SH-SY5Y (cell line): ENCODE measurements at regions not wholly inside any gene's neighbourhood (a gene's known extent, or its start where the extent isn't known, plus 50 kb on each side); places are given as distances from the start of the nearest gene placed in this dataset.

Experiments used
- GATA2 ChIP-seq: IDR thresholded peaks from 2 replicates; pipeline ENCODE4 v1.6.1; 2011; ENCODE audit warnings: mild to moderate bottlenecking, low read depth, low read length
- GATA3 ChIP-seq: IDR thresholded peaks from 2 replicates; pipeline ENCODE4 v1.6.1; 2011; ENCODE audit warnings: low read depth, mild to moderate bottlenecking, low read length, moderate library complexity

GRCh38 chr4:184879271-184879670, 53.5 kb upstream of the ACSL1 start:
- peak; percentile 79 for TF ChIP-seq GATA3
- peak; percentile 91 for TF ChIP-seq GATA2

DNA sequence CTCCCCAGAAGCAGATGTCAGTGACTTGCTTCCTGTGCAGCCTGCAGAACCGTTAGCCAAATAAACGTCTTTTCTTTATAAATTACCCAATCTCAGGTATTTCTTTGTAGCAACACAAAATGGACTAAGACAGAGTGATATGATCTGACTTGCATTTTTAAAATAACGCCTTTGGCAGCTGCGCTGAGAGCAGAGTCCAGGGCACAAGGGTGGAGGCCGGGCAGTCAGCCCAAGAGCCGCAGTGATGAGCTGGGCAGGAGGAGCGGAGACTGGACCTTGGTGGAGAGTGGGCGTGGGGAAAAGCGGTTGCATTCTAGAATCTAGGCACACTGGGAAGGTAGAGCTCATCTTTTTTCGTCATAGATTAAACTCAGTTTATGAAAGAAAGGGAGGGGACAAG, 56.5 kb upstream of the ACSL1 start:
- TF ChIP-seq GATA3 = no peak
- TF ChIP-seq GATA2 = no peak

DNA sequence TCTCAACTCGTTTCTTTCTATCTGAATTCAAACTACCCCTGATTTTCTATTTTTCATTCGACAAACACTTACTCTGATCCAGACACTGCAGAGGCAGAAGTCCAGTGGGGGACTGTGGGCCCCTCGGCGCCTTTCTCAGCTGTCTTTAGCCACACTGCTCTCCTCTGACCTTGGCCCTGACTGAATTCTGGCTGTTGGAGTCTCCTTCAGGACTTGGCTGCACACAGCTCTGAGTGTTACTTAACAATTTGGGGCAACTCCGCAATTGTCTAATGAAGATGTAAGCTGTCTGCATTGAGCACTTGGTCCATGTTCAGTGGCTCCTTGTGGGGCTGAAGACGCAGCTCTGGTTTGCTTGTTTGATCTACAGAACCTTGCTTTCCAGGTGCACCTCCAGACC, 57.3 kb upstream of the ACSL1 start:
- TF ChIP-seq GATA2 = no peak
- TF ChIP-seq GATA3 = no peak

DNA sequence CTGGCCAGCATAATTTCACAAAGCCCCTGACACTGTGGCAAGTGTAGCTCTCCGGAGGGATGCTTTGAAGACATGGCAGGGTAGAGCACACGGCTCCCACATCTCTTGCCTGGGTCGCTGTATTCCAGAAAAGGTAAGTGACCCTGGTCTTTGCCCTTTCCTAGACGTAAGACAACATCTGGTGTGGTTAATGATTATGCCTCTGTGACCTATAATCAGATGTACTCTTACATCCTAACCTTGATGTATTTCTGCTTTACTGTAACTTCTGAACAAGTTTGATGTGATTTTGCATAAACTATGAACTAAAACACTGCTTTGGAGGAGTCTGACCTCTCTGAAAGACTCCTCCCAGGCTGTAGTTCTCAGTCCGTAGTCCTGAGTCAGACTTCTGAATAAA, 59.1 kb upstream of the ACSL1 start:
- TF ChIP-seq GATA3 = no peak
- no peak for TF ChIP-seq GATA2

GRCh38 chr4:184885602-184886001, 59.8 kb upstream of the ACSL1 start:
- TF ChIP-seq GATA3 (no peak), GATA2 (no peak)

DNA sequence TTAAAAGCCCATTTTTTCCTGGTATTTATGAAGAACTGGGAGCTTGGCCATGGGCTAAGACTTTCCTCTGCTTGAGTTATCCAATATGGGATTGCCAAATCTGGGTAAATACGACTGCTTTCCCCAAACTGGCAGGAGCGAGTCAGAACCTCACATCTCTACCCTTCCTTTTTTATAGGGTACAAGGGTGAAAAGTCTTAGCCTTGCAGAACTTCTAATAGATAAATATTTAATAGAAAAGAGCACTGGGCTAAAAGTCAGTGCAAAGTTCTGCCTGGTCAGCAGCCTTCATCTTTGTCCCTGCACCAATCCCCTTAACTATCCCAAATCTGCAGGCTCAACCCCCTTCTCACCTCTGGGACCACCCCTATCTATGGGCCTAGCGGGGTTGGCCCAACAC, 61.6 kb upstream of the ACSL1 start:
- TF ChIP-seq GATA3 (no peak), GATA2 (no peak)

GRCh38 chr4:184887947-184888346, 62.2 kb upstream of the ACSL1 start:
- TF ChIP-seq GATA3 (no peak), GATA2 (no peak)

DNA sequence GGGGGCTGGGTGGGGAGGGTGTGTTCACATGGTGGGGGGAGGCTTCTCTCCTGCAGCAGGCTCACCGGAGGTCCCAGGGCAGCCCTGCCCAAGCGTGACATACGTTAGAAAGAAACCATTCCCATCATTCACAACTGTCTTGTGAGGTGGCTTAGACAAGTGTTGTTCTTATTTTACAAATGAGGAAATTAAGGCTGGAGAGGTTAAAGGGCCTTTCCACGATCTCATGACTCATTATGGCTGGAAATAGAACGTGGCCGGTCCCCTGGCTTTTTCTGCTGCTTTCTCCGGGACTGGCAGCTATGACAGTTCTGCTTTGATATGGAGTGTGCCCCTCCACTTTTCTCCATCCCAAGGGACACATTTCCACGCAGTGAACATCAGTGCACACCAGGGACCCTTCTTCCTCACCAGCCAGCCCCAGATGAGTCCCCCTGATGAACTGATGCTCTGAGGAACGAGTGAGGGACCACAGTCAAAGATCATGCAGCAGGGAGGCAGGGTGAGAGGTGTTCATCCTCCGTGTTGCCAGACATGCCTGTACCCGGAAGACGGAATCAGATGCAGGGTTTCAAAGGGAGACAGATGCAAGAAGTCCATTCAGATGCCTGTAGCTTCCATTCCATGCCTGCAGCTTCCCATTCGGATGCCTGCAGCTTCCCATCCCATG, 64.0 kb upstream of the ACSL1 start:
- TF ChIP-seq GATA3 = no peak
- TF ChIP-seq GATA2 = no peak

- TF ChIP-seq GATA2 (no peak; the same call in 1 of the 2 replicates), GATA3 (0 out of 2 replicates have a peak, but pooled peaks have one; percentile 30)
These were observed 64.7 kb upstream of the ACSL1 start for GRCh38 chr4:184890499-184890898.

- TF ChIP-seq GATA3 = no peak
- no peak for TF ChIP-seq GATA2
These were observed 66.1 kb upstream of the ACSL1 start for GRCh38 chr4:184891816-184892397.

GRCh38 chr4:184892999-184893398, 67.2 kb upstream of the ACSL1 start:
- TF ChIP-seq GATA2 (0 out of 2 replicates have a peak, but pooled peaks have one; percentile 19), GATA3 (peak; percentile 65; the same call in 1 of the 2 replicates)

DNA sequence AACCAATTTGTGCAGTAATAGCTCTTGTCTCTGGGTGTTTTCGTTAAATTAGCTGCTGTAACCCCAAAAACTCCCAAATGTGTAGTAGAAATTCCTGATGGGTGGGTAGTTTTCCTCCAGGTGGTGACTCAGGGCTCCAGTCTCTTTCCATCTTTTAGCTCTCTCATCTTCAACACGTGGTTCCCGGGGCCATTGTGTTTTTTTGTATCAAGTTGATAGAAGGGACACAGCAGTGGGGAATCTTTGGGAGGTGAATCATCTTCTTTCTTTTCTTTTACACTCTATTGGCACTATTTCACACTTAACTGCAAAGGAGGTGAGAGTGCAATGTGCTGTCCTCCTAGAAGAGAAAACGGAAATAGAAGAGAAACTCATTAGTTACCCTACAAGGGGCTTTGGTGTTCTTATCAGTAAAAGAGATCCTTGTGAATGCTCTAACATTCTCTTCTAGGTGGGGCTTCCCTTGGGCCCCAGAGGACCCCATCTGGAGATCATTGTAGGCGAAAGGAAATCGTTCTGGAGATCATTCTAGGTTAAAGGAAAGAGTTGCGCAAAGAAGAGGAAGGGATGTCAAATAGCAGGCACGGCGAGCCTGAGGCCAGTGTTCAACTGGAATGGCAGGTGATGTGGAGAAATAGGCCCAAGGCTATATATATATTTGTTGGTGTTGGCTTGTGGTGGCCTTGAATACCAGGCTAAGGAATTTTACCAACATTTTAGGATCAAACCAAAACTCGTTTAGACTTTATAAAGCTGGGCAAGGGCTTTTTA, 68.2 kb upstream of the ACSL1 start:
- TF ChIP-seq GATA3 (no peak), GATA2 (no peak)

DNA sequence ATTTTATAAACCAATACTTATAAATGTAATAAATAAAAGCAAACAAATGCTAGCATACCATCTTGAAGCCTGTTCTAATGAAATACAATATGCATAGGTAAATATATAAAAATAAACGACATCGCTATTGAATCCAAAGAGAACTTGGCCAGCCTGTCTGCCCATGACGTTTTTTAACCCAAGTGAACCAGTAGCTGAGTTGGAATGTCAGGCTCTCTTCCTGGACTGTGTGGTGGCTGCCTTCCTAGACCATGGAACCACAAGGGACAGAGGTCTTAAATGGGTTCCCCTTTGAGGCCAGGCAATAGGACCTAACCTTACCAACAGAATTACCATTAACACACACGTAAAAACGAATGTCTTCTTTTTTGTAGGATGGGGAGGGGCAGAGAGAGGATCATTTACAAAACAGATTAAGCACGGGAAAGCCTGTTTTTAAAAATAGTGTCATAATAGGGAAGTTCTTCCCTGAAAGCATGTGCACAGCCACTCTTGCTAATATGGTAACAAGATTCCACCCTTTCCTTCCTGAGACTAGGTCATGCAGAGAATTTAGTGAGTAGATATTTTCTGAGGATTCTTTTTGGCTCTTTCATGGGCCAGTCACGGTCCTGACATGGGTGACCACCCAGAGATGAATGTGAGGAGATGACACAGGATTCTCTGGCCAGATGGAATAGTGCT, 69.4 kb upstream of the ACSL1 start:
- TF ChIP-seq GATA3 (no peak), GATA2 (no peak)
